GM12878 (cell line): ENCODE measurements at regions not wholly inside any gene's neighbourhood (a gene's known extent, or its start where the extent isn't known, plus 50 kb on each side); places are given as distances from the start of the nearest gene placed in this dataset.

Experiments used
- ATAC-seq: fragments of 200-7000 bp; cut with Tn5 transposase; 3 replicates; pipeline ENCODE4 v1.9.1; 2020; ENCODE audit warnings: mild to moderate bottlenecking, moderate library complexity
- BruUV-seq: library from RNA; stranded (reverse); fragments of 400-500 nt; replicated peaks from 2 replicates; lab custom pipeline; 2021; lab: Mats Ljungman, UMichigan
- CTCF ChIA-PET: fragments of 300-600 bp; sonication (Branson Sonifier 250); formaldehyde crosslinking; extraction: SDS; loops from one replicate; lab custom pipeline; 2021; ENCODE audit warnings: inconsistent platforms; lab: Yijun Ruan, JAX
- POLR2A ChIA-PET: fragments of 350-600 bp; formaldehyde crosslinking; extraction: SDS; loops from one replicate; lab custom pipeline; 2021; ENCODE audit warnings: inconsistent platforms; lab: Charles Lee
- RAD21 ChIA-PET: fragments of 300-600 bp; sonication (Branson Sonifier 250); formaldehyde crosslinking; loops from one replicate; lab custom pipeline; 2023; ENCODE audit warnings: antibody characterized with exemption; ENCODE audit not compliant: unreplicated experiment; lab: Charles Lee
- SMC1A ChIA-PET: fragments of 300-600 bp; sonication (Branson Sonifier 250); formaldehyde crosslinking; loops from one replicate; lab custom pipeline; 2023; ENCODE audit not compliant: unreplicated experiment, uncharacterized antibody; lab: Charles Lee
- DNase-seq: peaks from one replicate; pipeline ENCODE4 v3.0.0-alpha.2; 2011; ENCODE audit warnings: low read depth, low spot score
- FAIRE-seq: peaks from 3 replicates; lab custom pipeline; 2011; peaks lifted over from hg19 to GRCh38; lab: Jason Lieb, UNC
- H2AFZ ChIP-seq: 2 replicates; pipeline ENCODE4 v1.6.0; 2011; ENCODE audit warnings: low read depth, low read length, control low read depth; ENCODE audit not compliant: control insufficient read depth
- H3K27ac ChIP-seq: 2 replicates; pipeline ENCODE4 v1.5.1; 2011; ENCODE audit warnings: control low read depth; ENCODE audit not compliant: control insufficient read depth, insufficient read depth
- H3K27me3 ChIP-seq, 2 experiments: replicated peaks in 1 of 2; 2 replicates each; pipeline versions ENCODE4 v1.6.0 to v1.6.1; 2011; ENCODE audit warnings: low read length in 1 of 2; ENCODE audit not compliant: control insufficient read depth in 2 of 2, insufficient read depth in 2 of 2
- H3K36me3 ChIP-seq, 2 experiments: 2 replicates each; pipeline ENCODE4 v1.5.1; 2011; ENCODE audit warnings: low read length in 1 of 2; ENCODE audit not compliant: control insufficient read depth in 2 of 2, insufficient read depth in 2 of 2
- H3K4me1 ChIP-seq: 2 replicates; pipeline ENCODE4 v1.6.1; 2011; ENCODE audit warnings: mild to moderate bottlenecking, low read length, moderate library complexity, mixed read lengths; ENCODE audit not compliant: control insufficient read depth, insufficient read depth
- H3K4me2 ChIP-seq: 2 replicates; pipeline ENCODE4 v1.6.0; 2011; ENCODE audit warnings: control low read depth; ENCODE audit not compliant: control insufficient read depth, insufficient read depth
- H3K4me3 ChIP-seq: fragments of 200-600 bp; sonication (generic); 2 replicates; pipeline ENCODE4 v1.5.1; 2016
- H3K79me2 ChIP-seq: 2 replicates; pipeline ENCODE4 v1.6.0; 2011; ENCODE audit warnings: low read length; ENCODE audit not compliant: control insufficient read depth, insufficient read depth
- H3K9ac ChIP-seq: 2 replicates; pipeline ENCODE4 v1.8.0; 2011; ENCODE audit warnings: low read length, control low read depth, mixed read lengths; ENCODE audit not compliant: control insufficient read depth, insufficient read depth
- H3K9me3 ChIP-seq: replicated peaks from 3 replicates; pipeline ENCODE4 v1.5.1; 2011; ENCODE audit warnings: mild to moderate bottlenecking, low read length; ENCODE audit not compliant: control insufficient read depth, insufficient read depth
- H4K20me1 ChIP-seq: 2 replicates; pipeline ENCODE4 v1.6.0; 2011; ENCODE audit not compliant: control insufficient read depth, insufficient read depth
- GATAD2B ChIP-seq: fragments of 450-650 bp; conservative IDR thresholded peaks from 2 replicates; pipeline ENCODE4 v1.6.1; 2017; ENCODE audit warnings: low read depth, mild to moderate bottlenecking, moderate library complexity
- HDGF ChIP-seq: fragments of 450-650 bp; IDR thresholded peaks from 2 replicates; pipeline ENCODE4 v1.6.1; 2016; ENCODE audit warnings: antibody characterized with exemption
- JUNB ChIP-seq: IDR thresholded peaks from 2 replicates; pipeline ENCODE4 v1.6.1; 2016; ENCODE audit warnings: antibody characterized with exemption, mild to moderate bottlenecking
- NFXL1 ChIP-seq: fragments of 450-650 bp; IDR thresholded peaks from 2 replicates; pipeline ENCODE4 v1.6.1; 2017; ENCODE audit warnings: antibody characterized with exemption, mild to moderate bottlenecking, borderline replicate concordance
- NR2C2 ChIP-seq: IDR thresholded peaks from 2 replicates; pipeline ENCODE4 v1.6.1; 2011; ENCODE audit warnings: borderline replicate concordance, low read depth; ENCODE audit not compliant: control insufficient read depth, insufficient read length
- WGBS: methylation state at CpG from one replicate; pipeline ENCODE4 v1.1.6; 2016; ENCODE audit warnings: low lambda C conversion rate; ENCODE audit not compliant: insufficient replicate concordance, insufficient coverage; ENCODE audit errors: missing lambda C conversion rate; 5-methylcytosine and 5-hydroxymethylcytosine counted together
- in situ Hi-C: fragments of 300-500 bp; cut with MboI; formaldehyde crosslinking; loops from 9 replicates; pipeline ENCODE4 v1.14.3; 2018; ENCODE audit warnings: mixed read lengths
- intact Hi-C: fragments of 100-400 bp; cut with micrococcal nuclease; formaldehyde crosslinking; loops from one replicate; pipeline ENCODE4 v1.14.2; 2022; ENCODE audit not compliant: unreplicated experiment
- TF ChIP-seq, protein P1 (sequence below): fragments of 450-650 bp; conservative IDR thresholded peaks from 2 replicates; pipeline ENCODE4 v1.6.1; 2017; ENCODE audit warnings: mild to moderate bottlenecking, moderate library complexity

- no TSS peak for BruUV-seq
- WGBS = 76% methylated on average over 3 of the region's 3 CpGs
- intact Hi-C loops = no loop called here
- ChIA-PET POLR2A (no interaction called here), SMC1A (no interaction called here), CTCF (interaction anchor here (1.0 kb wide), 1 partner anchor 557 kb away, joined by 3 read pairs; no protein-coding TSS in a partner anchor), RAD21 (no interaction called here)
- in situ Hi-C loops = no loop called here
- ATAC-seq = no peak
- H3K4me3 ChIP-seq = no peak overlapping the region
- no peak overlapping the region for H3K9ac ChIP-seq
- FAIRE-seq = no peak
- no peak for TF ChIP-seq JUNB
- TF ChIP-seq, protein P1, sequence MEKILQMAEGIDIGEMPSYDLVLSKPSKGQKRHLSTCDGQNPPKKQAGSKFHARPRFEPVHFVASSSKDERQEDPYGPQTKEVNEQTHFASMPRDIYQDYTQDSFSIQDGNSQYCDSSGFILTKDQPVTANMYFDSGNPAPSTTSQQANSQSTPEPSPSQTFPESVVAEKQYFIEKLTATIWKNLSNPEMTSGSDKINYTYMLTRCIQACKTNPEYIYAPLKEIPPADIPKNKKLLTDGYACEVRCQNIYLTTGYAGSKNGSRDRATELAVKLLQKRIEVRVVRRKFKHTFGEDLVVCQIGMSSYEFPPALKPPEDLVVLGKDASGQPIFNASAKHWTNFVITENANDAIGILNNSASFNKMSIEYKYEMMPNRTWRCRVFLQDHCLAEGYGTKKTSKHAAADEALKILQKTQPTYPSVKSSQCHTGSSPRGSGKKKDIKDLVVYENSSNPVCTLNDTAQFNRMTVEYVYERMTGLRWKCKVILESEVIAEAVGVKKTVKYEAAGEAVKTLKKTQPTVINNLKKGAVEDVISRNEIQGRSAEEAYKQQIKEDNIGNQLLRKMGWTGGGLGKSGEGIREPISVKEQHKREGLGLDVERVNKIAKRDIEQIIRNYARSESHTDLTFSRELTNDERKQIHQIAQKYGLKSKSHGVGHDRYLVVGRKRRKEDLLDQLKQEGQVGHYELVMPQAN = no peak
- TF ChIP-seq NFXL1 = no peak
- no peaks in the 10 kb centered on the region for H4K20me1 ChIP-seq
- H3K4me2 ChIP-seq = no peak overlapping the region
- H3K4me1 ChIP-seq = no peaks in the 10 kb centered on the region
- H3K9me3 ChIP-seq = no peaks in the 10 kb centered on the region
- H2AFZ ChIP-seq = no peak overlapping the region
- H3K79me2 ChIP-seq = no peaks in the 10 kb centered on the region
- H3K27ac ChIP-seq = no peak overlapping the region
- H3K36me3 ChIP-seq = no peaks in the 10 kb centered on the region
- no peak for DNase-seq
- H3K27me3 ChIP-seq = no peaks in the 10 kb centered on the region
These were observed 264.7 kb downstream of the PTTG2 start for GRCh38 chr4:38224850-38225249.

- Histone ChIP-seq H3K9ac (no peak overlapping the region), H3K36me3 (no peaks in the 10 kb centered on the region), H3K27me3 (no peaks in the 10 kb centered on the region), H3K4me2 (no peak overlapping the region), H3K27ac (no peak overlapping the region), H3K4me3 (no peak overlapping the region), H3K79me2 (no peaks in the 10 kb centered on the region), H3K9me3 (no peaks in the 10 kb centered on the region), H3K4me1 (no peaks in the 10 kb centered on the region), H4K20me1 (no peaks in the 10 kb centered on the region), H2AFZ (no peak overlapping the region)
- ChIA-PET CTCF (interaction anchor here (0.6 kb wide), 1 partner anchor 997 kb away, joined by 3 read pairs; no protein-coding TSS in a partner anchor), POLR2A (no interaction called here), SMC1A (interaction anchor here (1.3 kb wide), 1 partner anchor 47 kb away, joined by 3 read pairs; no protein-coding TSS in a partner anchor), RAD21 (no interaction called here)
- DNase-seq (no peak), FAIRE-seq (no peak), ATAC-seq (no peak)
- in situ Hi-C loops = no loop called here
- BruUV-seq = no TSS peak
- intact Hi-C loops = no loop called here
- 47% methylated on average over 2 of the region's 2 CpGs for WGBS
- TF ChIP-seq GATAD2B (no peak), HDGF (no peak), NR2C2 (no peak)
These were observed 266.0 kb downstream of the PTTG2 start for GRCh38 chr4:38226170-38226569.
